ENCODE measurements at regions not wholly inside any gene's neighbourhood (a gene's known extent, or its start where the extent isn't known, plus 50 kb on each side); places are given as distances from the start of the nearest gene placed in this dataset.

DNA sequence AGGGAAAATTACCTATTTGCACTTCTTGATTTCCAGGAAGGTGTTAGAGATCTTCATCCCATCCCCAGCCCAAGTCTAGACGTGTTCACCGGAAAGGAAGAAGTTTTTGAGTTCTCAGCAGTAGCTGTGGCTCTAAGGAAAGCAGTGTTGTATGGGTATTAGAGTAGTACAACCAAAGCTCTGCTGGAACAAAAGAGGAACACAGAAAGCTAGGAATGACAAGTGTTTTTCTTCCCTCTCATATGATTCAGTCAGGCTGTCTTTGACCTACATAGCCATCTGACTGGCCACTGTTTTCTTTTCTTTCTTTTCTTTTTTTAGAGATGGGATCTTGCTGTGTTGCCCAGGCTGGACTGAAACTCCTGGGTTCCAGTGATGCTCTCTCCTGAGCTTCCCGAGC lies 82.7 kb upstream of the SLC39A10 start:
- Histone ChIP-seq H3K23ac (ENCODE audit: low read length) (no peak overlapping the region), H4K91ac (ENCODE audit: low read depth, low read length) (no peak overlapping the region), H2BK120ac (ENCODE audit: insufficient read depth, low read length, poor library complexity) (no peak overlapping the region), H3K27ac (ENCODE audit: low read depth, low read length) (no peak overlapping the region), H3K79me2 (ENCODE audit: control insufficient read depth, insufficient read depth, low read length, poor library complexity) (no peaks in the 10 kb centered on the region), H4K8ac (ENCODE audit: low read depth, low read length) (no peak overlapping the region), H3K4ac (ENCODE audit: low read depth, low read length) (no peak overlapping the region), H3K9me3 (ENCODE audit: insufficient read depth, low read depth, low read length) (no peaks in the 10 kb centered on the region), H3K4me2 (ENCODE audit: low read length) (no peak overlapping the region), H3K79me1 (ENCODE audit: low read length) (no peaks in the 10 kb centered on the region), H3K4me1 (ENCODE audit: control insufficient read depth in 1 of 2, insufficient read depth in 2 of 2, low read length in 2 of 2) (no peaks in the 10 kb centered on the region), H2AFZ (ENCODE audit: insufficient read depth, low read length, poor library complexity) (no peak overlapping the region), H3K27me3 (ENCODE audit: insufficient read depth, low read length) (no peaks in the 10 kb centered on the region), H2AK5ac (ENCODE audit: low read length) (no peak overlapping the region), H3K4me3 (ENCODE audit: low read depth, low read length) (no peak overlapping the region), H2BK5ac (ENCODE audit: low read depth, low read length, poor library complexity) (no peak overlapping the region), H3K9ac (ENCODE audit: low read length) (no peak overlapping the region), H3K36me3 (ENCODE audit: control insufficient read depth in 1 of 2, insufficient read depth in 2 of 2, low read length in 2 of 2) (no peaks in the 10 kb centered on the region), H4K12ac (ENCODE audit: low read depth, low read length) (no peak overlapping the region), H3K14ac (ENCODE audit: low read length) (no peak overlapping the region), H2BK12ac (ENCODE audit: low read length) (no peak overlapping the region), H3K18ac (ENCODE audit: low read length) (no peak overlapping the region)
- no peak for DNase-seq
- no CpG with 5 or more reads among the region's 3 CpGs for WGBS (ENCODE audit: extremely low coverage, insufficient coverage, insufficient read length)

DNA sequence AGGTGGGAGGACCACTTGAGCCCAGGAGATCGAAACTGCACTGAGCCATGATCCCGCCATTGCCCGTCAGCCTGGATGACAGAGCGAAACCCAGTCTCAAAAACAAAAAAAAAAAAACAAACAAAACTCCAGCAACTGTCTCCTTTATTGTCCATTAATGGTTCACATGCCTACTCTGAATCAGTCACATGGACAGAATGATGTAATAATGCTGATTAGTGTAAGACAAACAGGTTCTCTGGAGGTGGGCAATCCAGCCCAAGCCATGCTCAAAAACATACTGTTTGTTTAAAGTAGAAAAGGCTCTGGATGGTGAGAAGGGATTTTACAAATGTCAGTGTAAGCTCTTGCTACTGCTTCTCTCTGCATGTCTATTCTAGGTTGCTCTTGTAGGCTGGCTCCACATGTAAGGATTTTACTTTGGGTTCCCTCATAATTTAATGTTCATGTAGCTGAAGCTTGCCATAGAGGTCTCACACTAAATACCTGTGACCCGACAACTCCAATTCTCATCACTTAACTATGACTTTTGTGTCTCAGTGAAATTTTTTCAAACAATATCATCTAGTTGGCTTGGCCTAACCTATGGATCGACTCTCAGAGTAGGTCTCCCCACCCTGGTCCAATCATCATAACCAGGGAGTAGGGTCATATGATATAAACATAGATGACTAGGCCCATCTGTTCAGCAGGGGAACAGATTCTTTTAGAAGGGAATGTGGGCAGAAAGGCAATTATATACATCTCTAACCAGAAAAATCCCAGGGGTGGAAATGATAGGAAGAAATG lies 83.9 kb upstream of the SLC39A10 start:
- Histone ChIP-seq H2BK5ac (ENCODE audit: low read depth, low read length, poor library complexity) (no peak overlapping the region), H3K4me2 (ENCODE audit: low read length) (no peak overlapping the region), H4K8ac (ENCODE audit: low read depth, low read length) (no peak overlapping the region), H3K79me2 (ENCODE audit: control insufficient read depth, insufficient read depth, low read length, poor library complexity) (no peaks in the 10 kb centered on the region), H3K27me3 (ENCODE audit: insufficient read depth, low read length) (no peaks in the 10 kb centered on the region), H3K14ac (ENCODE audit: low read length) (no peak overlapping the region), H3K9me3 (ENCODE audit: insufficient read depth, low read depth, low read length) (no peaks in the 10 kb centered on the region), H4K12ac (ENCODE audit: low read depth, low read length) (no peak overlapping the region), H2BK12ac (ENCODE audit: low read length) (no peak overlapping the region), H2AK5ac (ENCODE audit: low read length) (no peak overlapping the region), H2AFZ (ENCODE audit: insufficient read depth, low read length, poor library complexity) (no peak overlapping the region), H3K36me3 (ENCODE audit: control insufficient read depth in 1 of 2, insufficient read depth in 2 of 2, low read length in 2 of 2) (no peaks in the 10 kb centered on the region), H3K4ac (ENCODE audit: low read depth, low read length) (no peak overlapping the region), H3K9ac (ENCODE audit: low read length) (no peak overlapping the region), H2BK120ac (ENCODE audit: insufficient read depth, low read length, poor library complexity) (peak overlapping the region; percentile 28), H3K4me1 (ENCODE audit: control insufficient read depth in 1 of 2, insufficient read depth in 2 of 2, low read length in 2 of 2) (no peaks in the 10 kb centered on the region), H3K27ac (ENCODE audit: low read depth, low read length) (no peak overlapping the region), H3K79me1 (ENCODE audit: low read length) (no peaks in the 10 kb centered on the region), H3K23ac (ENCODE audit: low read length) (no peak overlapping the region), H4K91ac (ENCODE audit: low read depth, low read length) (no peak overlapping the region), H3K18ac (ENCODE audit: low read length) (no peak overlapping the region), H3K4me3 (ENCODE audit: low read depth, low read length) (no peak overlapping the region)
- DNase-seq = no peak
- no CpG with 5 or more reads among the region's 6 CpGs for WGBS (ENCODE audit: extremely low coverage, insufficient coverage, insufficient read length)

DNA sequence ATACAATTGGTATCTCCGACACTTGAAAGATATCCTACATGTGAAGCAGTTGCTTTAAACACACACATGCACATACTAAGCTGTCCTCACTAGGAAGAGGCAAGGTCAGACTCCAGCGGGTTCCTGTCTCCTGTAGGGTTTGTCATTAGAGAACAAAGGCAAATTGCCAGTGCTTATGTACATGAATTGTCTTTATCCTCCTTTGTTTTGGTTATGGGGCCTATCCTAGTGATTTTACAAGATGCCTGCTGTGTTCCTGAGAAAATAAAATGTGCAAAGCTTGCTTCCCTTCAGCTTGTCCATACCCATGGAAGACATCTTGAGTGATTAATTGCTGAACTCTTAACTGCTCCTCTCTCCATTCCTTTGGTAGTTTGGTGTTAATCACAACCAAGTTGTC lies 86.7 kb upstream of the SLC39A10 start:
- no peak overlapping the region for H3K4me3 ChIP-seq (ENCODE audit: low read depth, low read length)
- H3K4me2 ChIP-seq (ENCODE audit: low read length) = no peak overlapping the region
- no peak for DNase-seq
- no peaks in the 10 kb centered on the region for H3K79me2 ChIP-seq (ENCODE audit: control insufficient read depth, insufficient read depth, low read length, poor library complexity)
- H3K79me1 ChIP-seq (ENCODE audit: low read length) = no peaks in the 10 kb centered on the region
- H2BK120ac ChIP-seq (ENCODE audit: insufficient read depth, low read length, poor library complexity) = no peak overlapping the region
- no peak overlapping the region for H3K27ac ChIP-seq (ENCODE audit: low read depth, low read length)
- peaks cover 0 to 1% of the 10 kb centered on the region in 2 experiments for H3K36me3 ChIP-seq (ENCODE audit: control insufficient read depth in 1 of 2, insufficient read depth in 2 of 2, low read length in 2 of 2)
- H2BK5ac ChIP-seq (ENCODE audit: low read depth, low read length, poor library complexity) = no peak overlapping the region
- no peak overlapping the region for H4K12ac ChIP-seq (ENCODE audit: low read depth, low read length)
- no peak overlapping the region for H3K14ac ChIP-seq (ENCODE audit: low read length)
- no peak overlapping the region for H2AK5ac ChIP-seq (ENCODE audit: low read length)
- no peak overlapping the region for H3K9ac ChIP-seq (ENCODE audit: low read length)
- H4K8ac ChIP-seq (ENCODE audit: low read depth, low read length) = no peak overlapping the region
- no peaks in the 10 kb centered on the region for H3K27me3 ChIP-seq (ENCODE audit: insufficient read depth, low read length)
- no peak overlapping the region for H2BK12ac ChIP-seq (ENCODE audit: low read length)
- H3K18ac ChIP-seq (ENCODE audit: low read length) = no peak overlapping the region
- H3K4ac ChIP-seq (ENCODE audit: low read depth, low read length) = no peak overlapping the region
- no peak overlapping the region for H4K91ac ChIP-seq (ENCODE audit: low read depth, low read length)
- H3K23ac ChIP-seq (ENCODE audit: low read length) = no peak overlapping the region
- H2AFZ ChIP-seq (ENCODE audit: insufficient read depth, low read length, poor library complexity) = no peak overlapping the region
- WGBS (ENCODE audit: extremely low coverage, insufficient coverage, insufficient read length) = no CpG with 5 or more reads among the region's 2 CpGs
- H3K9me3 ChIP-seq (ENCODE audit: insufficient read depth, low read depth, low read length) = no peaks in the 10 kb centered on the region
- H3K4me1 ChIP-seq (ENCODE audit: control insufficient read depth in 1 of 2, insufficient read depth in 2 of 2, low read length in 2 of 2) = no peaks in the 10 kb centered on the region

DNA sequence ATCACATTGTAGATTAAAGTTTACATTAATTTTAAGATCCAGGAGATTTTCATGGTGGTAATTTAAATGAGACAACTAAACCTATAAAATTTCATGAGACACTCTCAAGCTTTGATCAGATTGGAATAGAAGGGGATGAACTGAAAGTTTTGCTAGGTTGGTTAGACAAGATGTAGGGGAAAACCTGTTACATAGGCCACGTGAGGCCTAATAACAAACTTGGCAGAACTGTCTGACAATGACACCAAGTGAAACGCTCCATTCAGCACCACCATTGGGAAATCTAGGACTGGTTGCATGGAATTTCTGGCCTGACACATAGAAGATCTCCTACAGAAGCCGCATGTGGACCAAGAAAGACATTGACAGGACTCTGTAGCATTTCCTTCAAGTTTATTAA lies 87.8 kb upstream of the SLC39A10 start:
- H3K4me1 ChIP-seq (ENCODE audit: control insufficient read depth in 1 of 2, insufficient read depth in 2 of 2, low read length in 2 of 2) = no peaks in the 10 kb centered on the region

More for the DNA sequence above, 87.8 kb upstream of the SLC39A10 start:
- Histone ChIP-seq H3K9me3 (ENCODE audit: insufficient read depth, low read depth, low read length) (no peaks in the 10 kb centered on the region), H3K79me2 (ENCODE audit: control insufficient read depth, insufficient read depth, low read length, poor library complexity) (no peaks in the 10 kb centered on the region), H2BK12ac (ENCODE audit: low read length) (no peak overlapping the region), H3K4ac (ENCODE audit: low read depth, low read length) (no peak overlapping the region), H3K9ac (ENCODE audit: low read length) (no peak overlapping the region), H2AK5ac (ENCODE audit: low read length) (no peak overlapping the region), H3K4me3 (ENCODE audit: low read depth, low read length) (no peak overlapping the region), H4K8ac (ENCODE audit: low read depth, low read length) (no peak overlapping the region), H3K27me3 (ENCODE audit: insufficient read depth, low read length) (no peaks in the 10 kb centered on the region), H2BK120ac (ENCODE audit: insufficient read depth, low read length, poor library complexity) (no peak overlapping the region), H4K12ac (ENCODE audit: low read depth, low read length) (no peak overlapping the region), H3K23ac (ENCODE audit: low read length) (no peak overlapping the region), H2AFZ (ENCODE audit: insufficient read depth, low read length, poor library complexity) (no peak overlapping the region), H4K91ac (ENCODE audit: low read depth, low read length) (no peak overlapping the region), H3K14ac (ENCODE audit: low read length) (no peak overlapping the region), H2BK5ac (ENCODE audit: low read depth, low read length, poor library complexity) (no peak overlapping the region), H3K79me1 (ENCODE audit: low read length) (no peaks in the 10 kb centered on the region), H3K4me2 (ENCODE audit: low read length) (no peak overlapping the region), H3K18ac (ENCODE audit: low read length) (no peak overlapping the region), H3K27ac (ENCODE audit: low read depth, low read length) (no peak overlapping the region), H3K36me3 (ENCODE audit: control insufficient read depth in 1 of 2, insufficient read depth in 2 of 2, low read length in 2 of 2) (peaks cover 0 to 1% of the 10 kb centered on the region in 2 experiments)
- WGBS (ENCODE audit: extremely low coverage, insufficient coverage, insufficient read length) = no CpG with 5 or more reads among the region's 3 CpGs
- DNase-seq = no peak

Data from trophoblast cell (in vitro differentiated cells and primary cell).